ENCODE measurements at regions not wholly inside any gene's neighbourhood (a gene's known extent, or its start where the extent isn't known, plus 50 kb on each side); places are given as distances from the start of the nearest gene placed in this dataset.
A peak's percentile ranks its signal among the peaks of the same experiment; 100 is the strongest.
"Not testable (repeated sequence)": the region's sequence is repeated elsewhere in the genome, so short reads cannot be mapped to it uniquely, and the experiment has no call there.

DNA sequence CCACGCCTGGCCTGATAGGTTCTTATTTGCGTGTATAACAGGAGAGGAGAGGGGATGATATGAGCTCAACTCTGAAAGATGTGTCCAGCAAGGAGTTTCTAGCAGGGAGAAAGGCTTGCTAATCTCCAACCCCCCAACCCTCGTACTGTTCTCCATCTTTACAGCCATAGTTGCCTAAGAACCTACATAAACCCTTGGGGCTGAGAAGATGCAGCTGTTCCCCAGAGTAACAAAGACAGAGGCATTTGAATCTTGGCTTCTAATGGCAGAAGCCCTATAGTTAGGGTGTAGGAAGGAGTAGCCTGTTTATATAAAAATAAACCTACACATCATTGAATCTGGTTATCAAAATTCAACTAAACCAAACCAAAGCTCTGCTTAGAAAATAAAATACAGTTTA lies 631.4 kb upstream of the SLC35B3 start:
- H3K9ac ChIP-seq (ENCODE audit: low read length), result no peak overlapping the region
- H3K4me3 ChIP-seq (ENCODE audit: low read length), result no peak overlapping the region
- no peaks in the 10 kb centered on the region for H3K9me3 ChIP-seq (ENCODE audit: control insufficient read depth, low read length)
- no peaks in the 10 kb centered on the region for H3K27me3 ChIP-seq (replicated peaks; ENCODE audit: control insufficient read depth, insufficient read depth, low read length)
- no peaks in the 10 kb centered on the region for H3K4me1 ChIP-seq (ENCODE audit: control insufficient read depth, insufficient read depth, low read length)
- no peaks in the 10 kb centered on the region for H3K36me3 ChIP-seq (ENCODE audit: control insufficient read depth, insufficient read depth, low read length, severe bottlenecking)
- no peak for DNase-seq (ENCODE audit: low read depth)

DNA sequence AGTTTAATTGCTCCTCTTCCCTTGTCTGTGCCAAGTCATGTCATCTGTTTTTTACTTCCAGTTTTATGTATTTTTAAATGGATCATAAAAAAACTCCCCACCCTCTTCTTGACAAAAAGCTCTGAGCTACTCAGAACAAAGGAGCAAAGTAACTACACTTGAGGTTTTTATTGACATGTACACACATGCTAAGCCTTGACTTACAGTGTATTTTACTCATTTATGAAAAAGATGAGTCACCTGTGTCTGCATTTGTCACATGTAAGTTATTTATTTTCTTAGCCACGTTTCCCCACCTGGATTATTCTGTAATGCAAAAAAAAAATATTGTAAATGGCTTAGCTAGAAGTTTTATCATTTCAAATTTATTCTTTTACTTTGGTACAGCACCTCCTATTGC lies 628.8 kb upstream of the SLC35B3 start:
- H3K36me3 ChIP-seq (ENCODE audit: control insufficient read depth, insufficient read depth, low read length, severe bottlenecking), result no peaks in the 10 kb centered on the region
- H3K9me3 ChIP-seq (ENCODE audit: control insufficient read depth, low read length), result peaks cover 5% of the 10 kb centered on the region
- H3K27me3 ChIP-seq (replicated peaks; ENCODE audit: control insufficient read depth, insufficient read depth, low read length), result no peaks in the 10 kb centered on the region
- DNase-seq (ENCODE audit: low read depth), result no peak
- H3K4me1 ChIP-seq (ENCODE audit: control insufficient read depth, insufficient read depth, low read length), result no peaks in the 10 kb centered on the region
- H3K9ac ChIP-seq (ENCODE audit: low read length), result no peak overlapping the region
- H3K4me3 ChIP-seq (ENCODE audit: low read length), result no peak overlapping the region

DNA sequence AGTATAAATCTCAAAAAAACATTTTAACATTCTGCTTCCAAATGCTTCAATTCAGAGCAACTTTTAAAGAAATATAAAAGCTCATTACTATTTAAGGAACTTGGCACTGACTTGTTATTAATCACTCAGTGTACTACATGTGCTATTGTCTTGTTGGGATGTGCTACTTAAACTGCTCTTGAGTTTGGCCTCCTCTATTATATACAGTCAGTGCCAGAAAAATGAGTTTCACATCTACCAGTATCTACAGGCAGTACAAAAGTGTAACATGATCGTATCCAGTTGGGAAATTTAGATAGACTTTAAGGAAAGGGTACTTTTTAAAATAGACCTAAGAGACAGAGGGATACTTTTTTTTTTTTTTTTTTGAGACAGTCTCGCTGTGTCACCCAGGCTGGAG lies 627.3 kb upstream of the SLC35B3 start:
- Histone ChIP-seq H3K36me3 (ENCODE audit: control insufficient read depth, insufficient read depth, low read length, severe bottlenecking) (no peaks in the 10 kb centered on the region), H3K27me3 (replicated peaks; ENCODE audit: control insufficient read depth, insufficient read depth, low read length) (no peaks in the 10 kb centered on the region), H3K4me3 (ENCODE audit: low read length) (no peak overlapping the region), H3K9ac (ENCODE audit: low read length) (no peak overlapping the region), H3K4me1 (ENCODE audit: control insufficient read depth, insufficient read depth, low read length) (no peaks in the 10 kb centered on the region), H3K9me3 (ENCODE audit: control insufficient read depth, low read length) (peaks cover 5% of the 10 kb centered on the region)
- DNase-seq (ENCODE audit: low read depth), result no peak

DNA sequence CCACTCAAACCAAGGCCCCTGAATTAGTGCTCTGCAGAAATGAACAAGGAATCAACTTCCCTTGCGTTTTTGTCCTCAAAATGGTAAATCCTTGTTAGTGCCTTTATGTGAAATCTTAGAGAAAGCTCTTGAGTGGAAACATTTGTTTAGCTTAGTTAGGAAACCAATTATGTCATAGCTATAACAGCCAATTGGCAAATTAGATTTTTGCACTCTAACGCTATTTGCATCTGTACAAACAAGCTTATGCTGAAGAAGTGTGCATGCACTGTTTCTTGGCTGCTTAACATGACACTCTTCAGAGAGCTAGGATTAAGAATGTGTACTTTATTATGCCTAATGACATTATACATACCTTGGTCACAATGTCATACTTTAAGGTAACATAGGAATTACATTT lies 622.6 kb upstream of the SLC35B3 start:
- Histone ChIP-seq H3K36me3 (ENCODE audit: control insufficient read depth, insufficient read depth, low read length, severe bottlenecking) (no peaks in the 10 kb centered on the region), H3K9me3 (ENCODE audit: control insufficient read depth, low read length) (peaks cover 5% of the 10 kb centered on the region), H3K4me1 (ENCODE audit: control insufficient read depth, insufficient read depth, low read length) (no peaks in the 10 kb centered on the region), H3K4me3 (ENCODE audit: low read length) (no peak overlapping the region), H3K9ac (ENCODE audit: low read length) (no peak overlapping the region), H3K27me3 (replicated peaks; ENCODE audit: control insufficient read depth, insufficient read depth, low read length) (no peaks in the 10 kb centered on the region)
- no peak for DNase-seq (ENCODE audit: low read depth)

DNA sequence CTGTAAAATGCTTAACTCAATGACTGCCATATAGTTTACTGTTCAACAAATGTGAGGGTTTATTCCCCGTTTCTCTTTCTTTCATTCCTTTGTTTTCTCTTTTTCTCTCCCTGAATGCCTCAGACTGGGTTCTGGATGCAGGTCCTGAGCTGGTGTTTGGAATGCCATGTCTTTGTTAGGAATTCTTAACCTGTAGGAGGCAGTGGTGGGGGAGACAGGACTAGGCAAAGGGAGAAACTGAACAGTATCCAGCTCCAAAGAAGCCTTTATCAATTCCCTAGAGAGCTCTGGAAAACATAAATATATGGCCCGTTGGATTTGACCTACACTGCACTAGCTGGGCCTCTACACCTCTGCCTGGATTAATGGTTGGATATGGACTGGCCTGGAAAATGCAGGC lies 621.2 kb upstream of the SLC35B3 start:
- Histone ChIP-seq H3K9me3 (ENCODE audit: control insufficient read depth, low read length) (peaks cover 5% of the 10 kb centered on the region), H3K36me3 (ENCODE audit: control insufficient read depth, insufficient read depth, low read length, severe bottlenecking) (no peaks in the 10 kb centered on the region), H3K9ac (ENCODE audit: low read length) (no peak overlapping the region), H3K4me3 (ENCODE audit: low read length) (no peak overlapping the region), H3K27me3 (replicated peaks; ENCODE audit: control insufficient read depth, insufficient read depth, low read length) (no peaks in the 10 kb centered on the region), H3K4me1 (ENCODE audit: control insufficient read depth, insufficient read depth, low read length) (no peaks in the 10 kb centered on the region)
- DNase-seq (ENCODE audit: low read depth), result no peak

DNA sequence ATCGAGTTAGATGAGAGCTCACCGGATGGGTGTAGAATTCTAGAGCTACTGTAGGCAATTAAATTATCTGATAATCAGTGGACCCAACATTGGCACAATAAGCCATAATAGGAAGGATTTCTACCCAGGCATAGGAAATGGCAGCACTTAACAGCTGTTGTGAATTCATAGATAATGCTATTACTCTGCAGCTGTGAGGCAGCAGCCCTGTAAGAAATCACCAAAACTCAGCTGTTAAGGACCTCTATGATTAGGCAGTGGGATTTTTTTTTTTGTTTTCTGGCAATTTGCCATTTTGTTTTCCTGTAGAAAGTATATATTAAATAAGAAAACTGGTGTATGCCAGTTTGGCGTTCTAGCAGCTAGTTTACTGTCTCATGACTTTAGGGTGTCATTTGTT lies 609.1 kb upstream of the SLC35B3 start:
- no peak for DNase-seq (ENCODE audit: low read depth)
- Histone ChIP-seq H3K36me3 (ENCODE audit: control insufficient read depth, insufficient read depth, low read length, severe bottlenecking) (no peaks in the 10 kb centered on the region), H3K27me3 (replicated peaks; ENCODE audit: control insufficient read depth, insufficient read depth, low read length) (no peaks in the 10 kb centered on the region), H3K9me3 (ENCODE audit: control insufficient read depth, low read length) (no peaks in the 10 kb centered on the region), H3K9ac (ENCODE audit: low read length) (no peak overlapping the region), H3K4me3 (ENCODE audit: low read length) (no peak overlapping the region), H3K4me1 (ENCODE audit: control insufficient read depth, insufficient read depth, low read length) (no peaks in the 10 kb centered on the region)

DNA sequence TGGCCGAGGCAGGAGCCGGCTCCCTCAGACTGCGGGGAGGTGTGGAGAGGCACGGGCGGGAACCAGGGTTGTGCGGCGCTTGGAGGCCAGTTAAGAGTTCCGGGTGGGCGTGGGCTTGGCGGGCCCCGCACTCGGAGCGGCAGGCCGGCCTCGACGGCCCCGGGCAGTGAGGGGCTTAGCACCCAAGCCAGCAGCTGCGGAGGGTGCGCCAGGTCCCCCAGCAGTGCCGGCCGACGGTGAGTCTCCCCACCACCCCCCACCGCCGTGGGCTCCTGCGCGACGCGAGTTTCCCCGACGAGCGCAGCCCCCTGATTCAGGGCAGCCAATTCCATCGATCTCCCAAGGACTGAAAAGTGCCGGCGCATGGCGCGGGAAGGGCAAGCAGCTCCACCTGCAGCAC lies 605.4 kb upstream of the SLC35B3 start:
- Histone ChIP-seq H3K27me3 (replicated peaks; ENCODE audit: control insufficient read depth, insufficient read depth, low read length) (no peaks in the 10 kb centered on the region), H3K9me3 (ENCODE audit: control insufficient read depth, low read length) (no peaks in the 10 kb centered on the region), H3K36me3 (ENCODE audit: control insufficient read depth, insufficient read depth, low read length, severe bottlenecking) (no peaks in the 10 kb centered on the region), H3K4me1 (ENCODE audit: control insufficient read depth, insufficient read depth, low read length) (no peaks in the 10 kb centered on the region), H3K4me3 (ENCODE audit: low read length) (no peak overlapping the region), H3K9ac (ENCODE audit: low read length) (no peak overlapping the region)
- no peak for DNase-seq (ENCODE audit: low read depth)

DNA sequence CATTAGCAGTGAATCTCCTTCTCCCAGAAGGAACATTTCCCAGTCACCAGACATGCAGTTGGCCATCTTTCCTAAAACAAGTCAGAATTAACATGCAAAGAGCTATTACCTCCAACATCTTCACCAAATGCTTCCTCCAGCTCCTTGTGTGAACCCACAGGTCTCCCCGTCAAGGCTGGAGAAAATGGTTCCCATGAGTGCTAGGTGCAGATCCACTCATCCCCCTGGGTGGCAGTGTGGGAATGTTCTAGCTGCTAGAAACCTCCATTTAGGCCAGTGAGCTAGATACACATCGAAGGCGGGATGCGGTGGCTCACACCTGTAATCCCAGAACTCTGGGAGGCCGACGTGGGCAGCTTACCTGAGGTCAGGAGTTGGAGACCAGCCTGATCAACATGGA lies 603.9 kb upstream of the SLC35B3 start:
- Histone ChIP-seq H3K9me3 (ENCODE audit: control insufficient read depth, low read length) (no peaks in the 10 kb centered on the region), H3K36me3 (ENCODE audit: control insufficient read depth, insufficient read depth, low read length, severe bottlenecking) (no peaks in the 10 kb centered on the region), H3K9ac (ENCODE audit: low read length) (no peak overlapping the region), H3K4me1 (ENCODE audit: control insufficient read depth, insufficient read depth, low read length) (no peaks in the 10 kb centered on the region), H3K4me3 (ENCODE audit: low read length) (no peak overlapping the region), H3K27me3 (replicated peaks; ENCODE audit: control insufficient read depth, insufficient read depth, low read length) (no peaks in the 10 kb centered on the region)
- DNase-seq (ENCODE audit: low read depth), result no peak

DNA sequence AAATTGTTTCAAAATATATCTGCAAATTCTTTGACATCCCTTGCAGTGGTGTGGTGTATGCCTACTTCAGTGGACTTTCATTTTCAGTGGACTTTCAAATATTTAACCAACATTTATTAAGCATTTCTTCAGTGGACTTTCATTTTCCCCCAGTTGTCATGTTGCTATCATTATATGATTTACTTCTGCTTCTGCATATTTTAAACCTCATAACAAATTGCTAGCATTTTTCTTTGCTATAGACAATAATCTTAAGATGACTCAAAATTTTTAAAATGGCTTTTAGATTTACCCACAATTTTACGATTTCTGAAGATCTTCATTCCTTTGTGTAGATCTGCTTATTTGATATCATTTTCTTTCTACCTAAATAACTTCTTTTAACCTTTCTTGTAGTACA lies 592.7 kb upstream of the SLC35B3 start:
- H3K4me1 ChIP-seq (ENCODE audit: control insufficient read depth, insufficient read depth, low read length), result no peaks in the 10 kb centered on the region
- no peaks in the 10 kb centered on the region for H3K36me3 ChIP-seq (ENCODE audit: control insufficient read depth, insufficient read depth, low read length, severe bottlenecking)
- H3K9me3 ChIP-seq (ENCODE audit: control insufficient read depth, low read length), result peaks cover 11% of the 10 kb centered on the region
- H3K27me3 ChIP-seq (replicated peaks; ENCODE audit: control insufficient read depth, insufficient read depth, low read length), result peaks cover 7% of the 10 kb centered on the region
- H3K9ac ChIP-seq (ENCODE audit: low read length), result no peak overlapping the region
- DNase-seq (ENCODE audit: low read depth), result no peak
- H3K4me3 ChIP-seq (ENCODE audit: low read length), result no peak overlapping the region

DNA sequence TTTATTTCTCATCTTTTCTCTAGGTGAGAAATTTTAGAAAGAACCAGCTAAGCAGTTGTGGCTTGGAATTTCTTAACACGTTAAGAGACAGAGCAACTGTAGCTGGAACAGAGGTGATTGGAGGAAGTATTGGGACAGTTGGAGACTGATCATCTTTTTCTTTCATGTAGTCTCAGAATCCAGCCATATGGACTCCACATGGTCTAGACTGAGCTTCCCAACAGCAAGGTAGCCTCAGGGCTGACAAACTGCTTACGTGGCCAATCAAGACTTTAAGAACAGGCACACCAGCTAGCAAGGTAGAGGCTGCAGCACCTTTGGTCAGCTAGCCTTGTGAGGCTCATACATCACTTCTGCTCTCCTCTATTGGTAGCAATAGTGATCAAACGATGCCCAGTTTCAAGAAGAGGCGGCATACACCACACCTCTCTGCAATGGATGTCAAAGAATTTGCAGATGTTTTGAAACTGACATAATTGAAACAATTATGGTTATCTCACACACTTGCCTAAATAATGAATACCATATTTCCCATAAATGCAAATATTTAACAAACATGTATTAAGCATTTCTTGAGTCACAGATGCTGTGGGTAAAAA lies 590.5 kb upstream of the SLC35B3 start:
- H3K4me1 ChIP-seq (ENCODE audit: control insufficient read depth, insufficient read depth, low read length), result no peaks in the 10 kb centered on the region
- no peak overlapping the region for H3K4me3 ChIP-seq (ENCODE audit: low read length)
- H3K9me3 ChIP-seq (ENCODE audit: control insufficient read depth, low read length), result peaks cover 11% of the 10 kb centered on the region
- H3K27me3 ChIP-seq (replicated peaks; ENCODE audit: control insufficient read depth, insufficient read depth, low read length), result peaks cover 7% of the 10 kb centered on the region
- no peaks in the 10 kb centered on the region for H3K36me3 ChIP-seq (ENCODE audit: control insufficient read depth, insufficient read depth, low read length, severe bottlenecking)
- H3K9ac ChIP-seq (ENCODE audit: low read length), result no peak overlapping the region
- no peak for DNase-seq (ENCODE audit: low read depth)

DNA sequence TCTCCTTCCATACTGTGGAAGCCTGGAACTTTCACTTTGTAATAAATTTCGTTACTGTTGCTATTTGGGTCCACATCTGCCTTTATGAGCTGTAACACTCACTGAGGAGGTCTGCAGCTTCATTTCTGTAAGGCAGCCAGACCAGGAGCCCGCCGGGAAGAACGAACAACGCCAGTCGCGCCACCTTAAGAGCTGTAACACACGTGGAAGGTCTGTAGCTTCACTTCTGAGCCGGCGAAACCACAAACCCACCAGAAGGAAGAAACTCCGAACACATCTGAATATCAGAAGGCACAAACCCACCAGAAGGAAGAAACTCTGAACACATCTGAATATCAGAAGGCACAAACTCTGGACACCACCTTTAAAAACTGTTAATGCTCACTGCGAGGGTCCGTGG lies 589.9 kb upstream of the SLC35B3 start:
- no peak overlapping the region for H3K9ac ChIP-seq (ENCODE audit: low read length)
- peaks cover 8% of the 10 kb centered on the region for H3K9me3 ChIP-seq (ENCODE audit: control insufficient read depth, low read length)
- H3K4me1 ChIP-seq (ENCODE audit: control insufficient read depth, insufficient read depth, low read length), result no peaks in the 10 kb centered on the region
- H3K36me3 ChIP-seq (ENCODE audit: control insufficient read depth, insufficient read depth, low read length, severe bottlenecking), result no peaks in the 10 kb centered on the region
- H3K27me3 ChIP-seq (replicated peaks; ENCODE audit: control insufficient read depth, insufficient read depth, low read length), result peaks cover 7% of the 10 kb centered on the region
- H3K4me3 ChIP-seq (ENCODE audit: low read length), result peak overlapping the region; percentile 69
- no peak for DNase-seq (ENCODE audit: low read depth)

DNA sequence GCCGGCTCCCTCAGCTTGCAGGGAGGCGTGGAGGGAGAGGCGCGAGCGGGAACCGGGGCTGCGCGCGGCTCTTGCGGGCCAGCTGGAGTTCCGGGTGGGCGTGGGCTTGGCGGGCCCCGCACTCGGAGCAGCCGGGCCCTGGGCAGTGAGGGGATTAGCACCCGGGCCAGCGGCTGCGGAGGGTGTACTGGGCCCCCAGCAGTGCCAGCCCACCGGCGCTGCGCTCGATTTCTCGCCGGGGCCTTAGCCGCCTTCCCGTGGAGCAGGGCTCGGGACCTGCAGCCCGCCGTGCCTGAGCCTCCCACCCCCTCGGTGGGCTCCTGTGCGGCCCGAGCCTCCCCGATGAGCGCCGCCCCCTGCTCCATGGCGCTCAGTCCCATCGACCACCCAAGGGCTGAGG lies 588.9 kb upstream of the SLC35B3 start:
- not testable (repeated sequence) for H3K4me3 ChIP-seq (ENCODE audit: low read length); H3K36me3 ChIP-seq (ENCODE audit: control insufficient read depth, insufficient read depth, low read length, severe bottlenecking); H3K27me3 ChIP-seq (replicated peaks; ENCODE audit: control insufficient read depth, insufficient read depth, low read length); H3K4me1 ChIP-seq (ENCODE audit: control insufficient read depth, insufficient read depth, low read length); H3K9ac ChIP-seq (ENCODE audit: low read length); DNase-seq (ENCODE audit: low read depth); H3K9me3 ChIP-seq (ENCODE audit: control insufficient read depth, low read length)
